ENCODE measurements at regions not wholly inside any gene's neighbourhood (a gene's known extent, or its start where the extent isn't known, plus 50 kb on each side); places are given as distances from the start of the nearest gene placed in this dataset.

DNA sequence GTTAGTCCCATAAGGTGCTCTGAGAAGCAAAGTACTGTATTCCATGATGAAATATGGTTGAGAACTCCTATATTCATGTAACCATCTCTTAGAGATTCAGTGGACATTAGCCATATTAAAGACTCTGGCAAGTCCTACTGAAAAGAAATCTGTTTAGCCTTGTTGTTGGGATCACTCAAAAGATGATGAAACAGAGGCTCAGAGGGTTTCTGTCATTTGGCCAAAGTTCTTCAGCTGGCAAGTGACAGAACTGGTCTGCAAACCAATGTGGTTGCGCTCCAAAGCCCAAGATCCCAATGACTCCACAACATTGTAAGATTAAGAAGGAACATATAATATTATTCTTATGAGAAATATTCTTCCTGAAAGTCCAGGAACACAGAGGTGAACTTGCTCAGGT, 462.9 kb downstream of the ACTL7B start:
- intact Hi-C loops (cut with micrococcal nuclease) = no loop called here
- TF ChIP-seq, protein P1, sequence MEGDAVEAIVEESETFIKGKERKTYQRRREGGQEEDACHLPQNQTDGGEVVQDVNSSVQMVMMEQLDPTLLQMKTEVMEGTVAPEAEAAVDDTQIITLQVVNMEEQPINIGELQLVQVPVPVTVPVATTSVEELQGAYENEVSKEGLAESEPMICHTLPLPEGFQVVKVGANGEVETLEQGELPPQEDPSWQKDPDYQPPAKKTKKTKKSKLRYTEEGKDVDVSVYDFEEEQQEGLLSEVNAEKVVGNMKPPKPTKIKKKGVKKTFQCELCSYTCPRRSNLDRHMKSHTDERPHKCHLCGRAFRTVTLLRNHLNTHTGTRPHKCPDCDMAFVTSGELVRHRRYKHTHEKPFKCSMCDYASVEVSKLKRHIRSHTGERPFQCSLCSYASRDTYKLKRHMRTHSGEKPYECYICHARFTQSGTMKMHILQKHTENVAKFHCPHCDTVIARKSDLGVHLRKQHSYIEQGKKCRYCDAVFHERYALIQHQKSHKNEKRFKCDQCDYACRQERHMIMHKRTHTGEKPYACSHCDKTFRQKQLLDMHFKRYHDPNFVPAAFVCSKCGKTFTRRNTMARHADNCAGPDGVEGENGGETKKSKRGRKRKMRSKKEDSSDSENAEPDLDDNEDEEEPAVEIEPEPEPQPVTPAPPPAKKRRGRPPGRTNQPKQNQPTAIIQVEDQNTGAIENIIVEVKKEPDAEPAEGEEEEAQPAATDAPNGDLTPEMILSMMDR (IDR thresholded peaks at IDR 0.05) = no peak
- H3K27ac Mint-ChIP-seq = no peak overlapping the region

DNA sequence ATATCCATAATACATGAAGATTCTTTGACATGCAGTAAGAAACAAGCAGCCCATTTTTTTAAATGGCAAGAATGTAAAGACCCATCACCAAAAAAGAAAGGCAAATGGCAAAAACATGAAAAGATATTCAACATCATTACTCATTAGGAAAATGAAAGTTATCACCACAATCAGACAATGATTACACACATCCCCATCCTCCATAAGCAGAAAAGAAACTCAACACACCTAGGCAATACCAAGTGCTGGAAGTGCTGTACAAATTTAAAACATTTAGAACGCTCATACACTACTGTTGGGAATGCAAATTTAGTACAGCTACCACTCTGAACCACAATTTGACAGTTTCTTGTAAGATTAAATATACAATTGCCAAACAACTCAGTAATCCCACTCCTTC, 466.7 kb downstream of the ACTL7B start:
- 100% methylated on average over 1 of the region's 1 CpG for WGBS (ENCODE audit: insufficient coverage)
- no peak overlapping the region for H3K27ac Mint-ChIP-seq
- peaks cover 0 to 3% (median 0%) of the 10 kb centered on the region in 3 donors for H3K27me3 Mint-ChIP-seq (ENCODE audit: low read depth in 3 of 3)

More for the DNA sequence above, 462.9 kb downstream of the ACTL7B start:
- DNase-seq = no peak
- Histone ChIP-seq H3K36me3 (replicated peaks in 1 of 2; ENCODE audit: control insufficient read depth in 1 of 2, insufficient read depth in 2 of 2, low read length in 2 of 2) (no peaks in the 10 kb centered on the region), H4K20me1 (ENCODE audit: insufficient read depth, low read length) (no peaks in the 10 kb centered on the region), H3K9ac (ENCODE audit: insufficient read depth, low read length, poor library complexity, severe bottlenecking) (no peak overlapping the region), H3K4me3 (replicated peaks in 1 of 3; ENCODE audit: low read depth in 2 of 3, low read length in 3 of 3) (no peak overlapping the region), H2AFZ (ENCODE audit: insufficient read depth, low read depth, low read length, poor library complexity, severe bottlenecking) (no peak overlapping the region), H3K4me2 (replicated peaks; ENCODE audit: extremely low read depth, low read length, poor library complexity, severe bottlenecking) (no peak overlapping the region), H3K79me2 (ENCODE audit: insufficient read depth, low read length) (no peaks in the 10 kb centered on the region), H3K4me1 (ENCODE audit: control insufficient read depth in 1 of 2, insufficient read depth in 2 of 2, low read length in 2 of 2) (no peaks in the 10 kb centered on the region), H3K27me3 (ENCODE audit: control insufficient read depth in 2 of 2, insufficient read depth in 2 of 2, low read length in 2 of 2) (no peaks in the 10 kb centered on the region), H3K27ac (ENCODE audit: low read depth in 1 of 2, low read length in 2 of 2) (no peak overlapping the region), H3K9me3 (replicated peaks in 1 of 2; ENCODE audit: control insufficient read depth in 1 of 2, insufficient read depth in 1 of 2, low read length in 2 of 2) (peaks cover 3 to 7% of the 10 kb centered on the region in 2 donors)
- Mint-ChIP-seq H3K9me3 (peaks cover 5 to 15% (median 13%) of the 10 kb centered on the region in 7 donors), H3K4me3 (no peak overlapping the region), H3K4me1 (no peaks in the 10 kb centered on the region), H3K36me3 (no peaks in the 10 kb centered on the region), H3K27me3 (ENCODE audit: low read depth in 3 of 3) (peaks cover 0 to 3% (median 2%) of the 10 kb centered on the region in 3 donors)
- WGBS (ENCODE audit: insufficient coverage) = no CpG with 5 or more reads among the region's 1 CpG

More for the DNA sequence above, 466.7 kb downstream of the ACTL7B start:
- Histone ChIP-seq H3K27ac (ENCODE audit: low read depth in 1 of 2, low read length in 2 of 2) (no peak overlapping the region), H3K36me3 (replicated peaks in 1 of 2; ENCODE audit: control insufficient read depth in 1 of 2, insufficient read depth in 2 of 2, low read length in 2 of 2) (no peaks in the 10 kb centered on the region), H3K79me2 (ENCODE audit: insufficient read depth, low read length) (no peaks in the 10 kb centered on the region), H3K27me3 (ENCODE audit: control insufficient read depth in 2 of 2, insufficient read depth in 2 of 2, low read length in 2 of 2) (no peaks in the 10 kb centered on the region), H3K9me3 (replicated peaks in 1 of 2; ENCODE audit: control insufficient read depth in 1 of 2, insufficient read depth in 1 of 2, low read length in 2 of 2) (no peaks in the 10 kb centered on the region), H3K4me2 (replicated peaks; ENCODE audit: extremely low read depth, low read length, poor library complexity, severe bottlenecking) (no peak overlapping the region), H3K9ac (ENCODE audit: insufficient read depth, low read length, poor library complexity, severe bottlenecking) (no peak overlapping the region), H3K4me1 (ENCODE audit: control insufficient read depth in 1 of 2, insufficient read depth in 2 of 2, low read length in 2 of 2) (no peaks in the 10 kb centered on the region), H3K4me3 (replicated peaks in 1 of 3; ENCODE audit: low read depth in 2 of 3, low read length in 3 of 3) (no peak overlapping the region), H2AFZ (ENCODE audit: insufficient read depth, low read depth, low read length, poor library complexity, severe bottlenecking) (no peak overlapping the region), H4K20me1 (ENCODE audit: insufficient read depth, low read length) (no peaks in the 10 kb centered on the region)
- intact Hi-C loops (cut with micrococcal nuclease) = no loop called here
- no peaks in the 10 kb centered on the region for H3K36me3 Mint-ChIP-seq
- DNase-seq = no peak
- TF ChIP-seq, protein P1 (IDR thresholded peaks at IDR 0.05) = no peak
- peaks cover 0 to 3% (median 0%) of the 10 kb centered on the region in 7 donors for H3K9me3 Mint-ChIP-seq
- no peak overlapping the region for H3K4me3 Mint-ChIP-seq
- peaks cover 2% of the 10 kb centered on the region for H3K4me1 Mint-ChIP-seq

All from CD14-positive monocyte (primary cell).